Spleen (tissue), 7 donors: ENCODE measurements at regions not wholly inside any gene's neighbourhood (a gene's known extent, or its start where the extent isn't known, plus 50 kb on each side); places are given as distances from the start of the nearest gene placed in this dataset.

Source experiments
- CTCF ChIP-seq, 11 experiments: fragments of 200-600 bp in 7 of 11; fragments of 450-650 bp in 4 of 11; sonication (generic) in 4 of 11; IDR thresholded peaks in 8 of 11; conservative IDR thresholded peaks in 3 of 11; 1 replicate in 7 of 11; 2 replicates in 4 of 11; pipeline versions ENCODE4 v1.4.0 to v1.8.0; 2016 to 2021; ENCODE audit warnings: antibody characterized with exemption in 11 of 11, inconsistent platforms in 4 of 11, mild to moderate bottlenecking in 1 of 11
- POLR2AphosphoS5 ChIP-seq, 3 donors: sonication (generic); formaldehyde crosslinking; IDR thresholded peaks; one replicate each; pipeline ENCODE4 v1.5.1; 2017; ENCODE audit warnings: antibody characterized with exemption in 3 of 3
- donor health status: DM: no; HTN: no; CAD: no; lungs with moderate emphysema.
- donor health status: DM: no; HTN: no; CAD: no.
- donor health status: DM: no; HTN: no; CAD: no.

GRCh38 chr1:43035821-43036741 lies 77.4 kb upstream of the SLC2A1 start:
- TF ChIP-seq CTCF (IDR thresholded peaks at IDR 0.05 in 8 of 11, conservative IDR thresholded peaks at IDR 0.05 in 3 of 11) (no peak), POLR2AphosphoS5 (IDR thresholded peaks at IDR 0.05) (no peak)
